ENCODE measurements at regions not wholly inside any gene's neighbourhood (a gene's known extent, or its start where the extent isn't known, plus 50 kb on each side); places are given as distances from the start of the nearest gene placed in this dataset.

GRCh38 chr1:38667626-38668025 lies 191.9 kb downstream of the RRAGC start:
- TF ChIP-seq CTCF (IDR thresholded peaks at IDR 0.05; ENCODE audit: insufficient read depth, low read length) = no peak
- no peak for TF ChIP-seq POLR2AphosphoS5 (IDR thresholded peaks at IDR 0.05; ENCODE audit: low read depth)
- no peak for TF ChIP-seq GABPA (IDR thresholded peaks at IDR 0.05; ENCODE audit: low read depth)
- TF ChIP-seq REST (IDR thresholded peaks at IDR 0.05; ENCODE audit: insufficient replicate concordance, low read depth) = no peak

All from HL-60 (cell line).